Right lobe of liver (tissue), 4 donors: ENCODE measurements at regions not wholly inside any gene's neighbourhood (a gene's known extent, or its start where the extent isn't known, plus 50 kb on each side); places are given as distances from the start of the nearest gene placed in this dataset.

Experiments used
- CTCF ChIP-seq, 4 donors: fragments of 200-600 bp in 3 of 4; fragments of 450-650 bp in 1 of 4; IDR thresholded peaks; one replicate each; pipeline versions ENCODE4 v1.5.1 to v1.8.0; 2016 to 2022; ENCODE audit warnings: antibody characterized with exemption in 4 of 4, mild to moderate bottlenecking in 2 of 4
- POLR2A ChIP-seq: fragments of 450-650 bp; IDR thresholded peaks from one replicate; pipeline ENCODE4 v1.6.1; 2017; ENCODE audit warnings: antibody characterized with exemption, mild to moderate bottlenecking
- donor health status: DM: no; HTN: no; CAD: no.
- donor health status: DM: no; HTN: no; CAD: no.
- donor health status: DM: no; HTN: yes; CAD: no.

GRCh38 chr11:127574478-127574877 lies 573.9 kb upstream of the KIRREL3 start:
- TF ChIP-seq CTCF (IDR thresholded peaks at IDR 0.05) (no peak), POLR2A (no peak)
